GM12891 (cell line): ENCODE measurements at regions not wholly inside any gene's neighbourhood (a gene's known extent, or its start where the extent isn't known, plus 50 kb on each side); places are given as distances from the start of the nearest gene placed in this dataset.

Source experiments
- PAX5 ChIP-seq: IDR thresholded peaks from 2 replicates; pipeline ENCODE4 v1.6.1; 2011; ENCODE audit warnings: low read length, moderate library complexity, mild to moderate bottlenecking; ENCODE audit not compliant: insufficient read depth, severe bottlenecking
- POLR2A ChIP-seq: IDR thresholded peaks from 2 replicates; pipeline ENCODE4 v1.6.1; 2011; ENCODE audit warnings: low read depth, low read length, control low read depth
- POLR2AphosphoS5 ChIP-seq: IDR thresholded peaks from 2 replicates; pipeline ENCODE4 v1.6.1; 2011; ENCODE audit warnings: low read depth, low read length, control low read depth
- POU2F2 ChIP-seq: IDR thresholded peaks from 2 replicates; pipeline ENCODE4 v1.6.1; 2011; ENCODE audit warnings: low read depth, mild to moderate bottlenecking, control low read depth, low read length, moderate library complexity
- SPI1 ChIP-seq: IDR thresholded peaks from 2 replicates; pipeline ENCODE4 v1.6.1; 2011; ENCODE audit warnings: low read depth, low read length, control low read depth
- TAF1 ChIP-seq: IDR thresholded peaks from 2 replicates; pipeline ENCODE4 v1.6.1; 2011; ENCODE audit warnings: low read depth, low read length, control low read depth

GRCh38 chr10:90347239-90347638 lies 510.6 kb downstream of the HTR7 start:
- TF ChIP-seq POLR2A (no peak), PAX5 (no peak), SPI1 (no peak), POLR2AphosphoS5 (no peak), TAF1 (no peak), POU2F2 (no peak)
